HUES64 (cell line): ENCODE measurements at regions not wholly inside any gene's neighbourhood (a gene's known extent, or its start where the extent isn't known, plus 50 kb on each side); places are given as distances from the start of the nearest gene placed in this dataset.
"Not testable (repeated sequence)": the region's sequence is repeated elsewhere in the genome, so short reads cannot be mapped to it uniquely, and the experiment has no call there.

Experiments used
- H3K27ac ChIP-seq: 2 replicates; pipeline ENCODE4 v1.7.0; 2013; ENCODE audit warnings: low read depth, low read length, inconsistent platforms
- H3K27me3 ChIP-seq: 2 replicates; pipeline ENCODE4 v1.6.1; 2013; ENCODE audit warnings: mild to moderate bottlenecking, low read length; ENCODE audit not compliant: insufficient read depth
- H3K36me3 ChIP-seq: 2 replicates; pipeline ENCODE4 v1.6.1; 2013; ENCODE audit warnings: mild to moderate bottlenecking, low read length; ENCODE audit not compliant: insufficient read depth
- H3K4me1 ChIP-seq: 2 replicates; pipeline ENCODE4 v1.6.1; 2013; ENCODE audit warnings: mild to moderate bottlenecking, low read length, moderate library complexity; ENCODE audit not compliant: insufficient read depth
- H3K4me3 ChIP-seq: 2 replicates; pipeline ENCODE4 v1.5.1; 2013; ENCODE audit warnings: mild to moderate bottlenecking, low read length, moderate library complexity
- H3K9ac ChIP-seq: 2 replicates; pipeline ENCODE4 v1.6.1; 2013; ENCODE audit warnings: mild to moderate bottlenecking, low read depth, low read length
- H3K9me3 ChIP-seq: 2 replicates; pipeline ENCODE4 v1.6.1; 2013; ENCODE audit warnings: low read depth, low read length; ENCODE audit not compliant: insufficient read depth
- WGBS: fragments of 150-250, 120-280 bp; methylation state at CpG from one replicate; pipeline ENCODE4 v1.1.7; 2013; ENCODE audit warnings: missing lambda C conversion rate; 5-methylcytosine and 5-hydroxymethylcytosine counted together

GRCh38 chr7:142586611-142587010, 162.7 kb upstream of the PRSS1 start:
- Histone ChIP-seq H3K27me3 (no peaks in the 10 kb centered on the region), H3K4me3 (no peak overlapping the region), H3K36me3 (no peaks in the 10 kb centered on the region), H3K9me3 (no peaks in the 10 kb centered on the region), H3K4me1 (peaks cover 19% of the 10 kb centered on the region), H3K27ac (no peak overlapping the region), H3K9ac (no peak overlapping the region)
- 91% methylated on average over 3 of the region's 3 CpGs for WGBS

- 73% methylated on average over 1 of the region's 2 CpGs for WGBS
- peaks cover 19% of the 10 kb centered on the region for H3K4me1 ChIP-seq
- H3K36me3 ChIP-seq: no peaks in the 10 kb centered on the region
- H3K27me3 ChIP-seq: no peaks in the 10 kb centered on the region; the same call in 1 of the 2 replicates
- no peak overlapping the region for H3K4me3 ChIP-seq
- H3K27ac ChIP-seq: no peak overlapping the region
- H3K9me3 ChIP-seq: no peaks in the 10 kb centered on the region
- H3K9ac ChIP-seq: no peak overlapping the region
Measured at GRCh38 chr7:142585425-142585824, 163.8 kb upstream of the PRSS1 start.

DNA sequence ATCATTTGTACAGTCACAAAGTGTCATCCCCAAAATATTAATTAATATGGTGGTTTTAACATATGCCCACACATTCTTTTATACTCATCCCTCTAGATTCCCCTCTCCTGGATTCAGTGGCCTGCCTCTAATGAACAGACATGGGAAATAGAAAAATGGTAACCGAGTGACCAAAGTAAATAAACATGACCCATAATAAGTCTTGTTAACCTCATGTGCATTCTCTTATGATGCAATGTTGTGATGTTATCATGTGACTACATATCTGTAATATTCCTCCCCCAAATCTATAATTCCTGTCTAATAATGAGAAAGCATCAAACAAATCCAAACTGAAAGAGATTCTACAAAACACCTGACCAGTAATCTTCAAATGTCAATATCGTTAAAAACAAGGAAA, 164.5 kb upstream of the PRSS1 start:
- H3K9me3 ChIP-seq: no peaks in the 10 kb centered on the region
- no peaks in the 10 kb centered on the region; the same call in 1 of the 2 replicates for H3K27me3 ChIP-seq
- no peak overlapping the region for H3K4me3 ChIP-seq
- no peak overlapping the region for H3K27ac ChIP-seq
- peaks cover 19% of the 10 kb centered on the region for H3K4me1 ChIP-seq
- WGBS: 95% methylated on average over 1 of the region's 2 CpGs
- no peaks in the 10 kb centered on the region for H3K36me3 ChIP-seq
- no peak overlapping the region for H3K9ac ChIP-seq

DNA sequence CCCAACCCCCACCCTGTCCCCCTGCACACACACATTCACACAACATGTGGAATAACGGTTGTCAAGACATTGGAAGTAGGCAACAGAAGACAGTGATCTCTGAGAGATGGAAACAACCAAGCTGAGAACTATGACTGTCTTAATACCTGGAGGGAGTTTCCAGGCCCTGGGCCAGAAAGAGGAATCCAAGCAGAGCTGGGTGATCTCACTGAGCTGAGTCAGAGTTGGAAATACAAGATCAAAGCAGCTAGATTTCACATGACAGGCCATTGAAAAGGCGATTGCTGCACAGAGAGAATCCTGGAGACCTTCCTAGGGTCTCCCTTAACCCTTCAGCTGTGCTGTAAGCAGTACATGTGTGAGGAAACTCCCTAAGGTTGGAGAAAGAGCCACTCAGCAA, 165.8 kb upstream of the PRSS1 start:
- H3K27me3 ChIP-seq: no peaks in the 10 kb centered on the region; the same call in 1 of the 2 replicates
- H3K9ac ChIP-seq: no peak overlapping the region
- no peak overlapping the region for H3K4me3 ChIP-seq
- 34% methylated on average over 2 of the region's 2 CpGs for WGBS
- H3K9me3 ChIP-seq: no peaks in the 10 kb centered on the region
- no peak overlapping the region; the same call in 1 of the 2 replicates for H3K27ac ChIP-seq
- peaks cover 19% of the 10 kb centered on the region for H3K4me1 ChIP-seq
- H3K36me3 ChIP-seq: no peaks in the 10 kb centered on the region

DNA sequence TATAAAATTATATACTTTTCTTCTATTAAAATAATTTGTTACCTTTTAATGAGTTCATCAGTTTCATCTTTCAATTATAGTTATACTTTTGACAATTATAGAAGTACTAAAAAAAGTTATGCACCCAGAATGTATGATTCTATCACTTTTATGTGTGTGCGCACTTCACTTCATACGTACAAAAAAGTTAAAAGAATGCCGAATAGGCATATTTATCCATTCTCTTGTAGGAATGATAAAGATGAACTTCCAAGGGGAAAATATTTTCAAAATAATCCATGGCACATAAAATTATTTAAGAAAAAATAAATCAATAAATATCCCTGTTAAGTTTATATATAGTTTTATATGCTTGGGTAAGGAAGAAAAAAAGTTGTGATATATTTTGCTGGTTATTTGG, 166.9 kb upstream of the PRSS1 start:
- no peak overlapping the region for H3K27ac ChIP-seq
- no peak overlapping the region for H3K9ac ChIP-seq
- no CpG with 5 or more reads among the region's 3 CpGs for WGBS
- H3K27me3 ChIP-seq: no peaks in the 10 kb centered on the region; the same call in 1 of the 2 replicates
- no peak overlapping the region for H3K4me3 ChIP-seq
- H3K4me1 ChIP-seq: peaks cover 19% of the 10 kb centered on the region
- no peaks in the 10 kb centered on the region for H3K9me3 ChIP-seq
- H3K36me3 ChIP-seq: no peaks in the 10 kb centered on the region

- H3K4me1 ChIP-seq: peaks cover 19% of the 10 kb centered on the region
- WGBS: 94% methylated on average over 4 of the region's 4 CpGs
- no peaks in the 10 kb centered on the region; the same call in 1 of the 2 replicates for H3K27me3 ChIP-seq
- no peak overlapping the region for H3K27ac ChIP-seq
- H3K9ac ChIP-seq: no peak overlapping the region
- H3K9me3 ChIP-seq: no peaks in the 10 kb centered on the region
- H3K36me3 ChIP-seq: no peaks in the 10 kb centered on the region
- H3K4me3 ChIP-seq: no peak overlapping the region
Measured at GRCh38 chr7:142581341-142581740, 167.9 kb upstream of the PRSS1 start.

DNA sequence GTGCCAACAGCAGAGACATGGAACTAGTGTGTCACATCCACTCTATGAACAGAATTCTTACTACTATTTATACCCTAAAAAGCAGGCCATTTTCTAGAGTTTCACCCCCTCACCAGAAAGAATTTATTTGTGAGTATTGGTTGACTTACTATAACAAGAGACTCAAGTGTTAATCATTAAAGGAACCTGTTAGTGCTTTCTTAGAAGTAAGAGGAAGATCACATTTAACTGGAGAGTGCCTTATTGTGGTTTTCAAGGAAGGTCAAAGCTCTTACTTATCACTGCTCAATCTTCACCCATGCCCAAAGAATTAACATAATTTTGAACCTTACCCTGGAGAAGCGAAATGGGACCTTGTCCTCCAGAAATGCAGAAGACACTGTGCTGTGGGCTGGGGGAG, 169.3 kb upstream of the PRSS1 start:
- Histone ChIP-seq H3K9me3 (no peaks in the 10 kb centered on the region), H3K9ac (no peak overlapping the region), H3K4me3 (no peak overlapping the region), H3K27me3 (no peaks in the 10 kb centered on the region; the same call in 1 of the 2 replicates), H3K36me3 (no peaks in the 10 kb centered on the region), H3K4me1 (peaks cover 19% of the 10 kb centered on the region), H3K27ac (no peak overlapping the region)
- whole genome bisulfite sequencing: 100% methylated on average over 1 of the region's 1 CpG

DNA sequence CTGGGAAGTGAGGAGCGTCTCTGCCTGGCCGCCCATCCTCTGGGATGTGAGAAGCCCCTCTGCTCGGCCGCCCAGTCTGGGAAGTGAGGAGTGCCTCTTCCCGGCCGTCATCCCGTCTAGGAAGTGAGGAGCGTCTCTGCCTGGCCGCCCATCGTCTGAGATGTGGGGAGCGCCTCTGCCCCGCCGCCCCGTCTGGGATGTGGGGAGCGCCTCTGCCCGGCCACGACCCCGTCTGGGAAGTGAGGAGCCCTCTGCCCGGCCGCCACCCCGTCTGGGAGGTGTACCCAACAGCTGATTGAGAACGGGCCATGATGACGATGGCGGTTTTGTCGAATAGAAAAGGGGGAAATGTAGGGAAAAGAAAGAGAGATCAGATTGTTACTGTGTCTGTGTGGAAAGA, 173.9 kb upstream of the PRSS1 start:
- not testable (repeated sequence) for H3K9me3 ChIP-seq, H3K4me1 ChIP-seq, H3K27ac ChIP-seq, H3K4me3 ChIP-seq, H3K9ac ChIP-seq, H3K27me3 ChIP-seq, H3K36me3 ChIP-seq
- WGBS: 97% methylated on average over 25 of the region's 25 CpGs

DNA sequence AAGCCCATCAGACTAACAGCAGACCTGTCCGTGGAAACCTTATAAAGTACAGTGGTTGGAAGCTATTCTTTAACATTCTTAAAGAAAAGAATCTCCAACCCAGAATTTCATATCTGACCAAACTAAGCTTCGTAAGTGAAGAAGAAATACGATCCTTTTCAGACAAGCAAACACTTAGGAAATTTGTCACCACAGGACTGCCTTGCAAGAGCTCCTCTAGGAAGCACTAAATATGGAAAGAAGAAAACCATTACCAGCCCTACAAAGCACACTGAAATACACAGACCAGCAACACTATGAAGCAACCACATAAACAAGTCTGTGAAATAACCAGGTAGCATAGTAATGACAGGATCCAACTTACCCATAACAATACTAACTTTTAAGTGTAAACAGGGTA, 177.7 kb upstream of the PRSS1 start:
- H3K27me3 ChIP-seq: no peaks in the 10 kb centered on the region
- no peak overlapping the region for H3K9ac ChIP-seq
- WGBS: 86% methylated on average over 3 of the region's 3 CpGs
- no peaks in the 10 kb centered on the region for H3K36me3 ChIP-seq
- no peak overlapping the region for H3K4me3 ChIP-seq
- H3K9me3 ChIP-seq: no peaks in the 10 kb centered on the region
- H3K27ac ChIP-seq: no peak overlapping the region
- H3K4me1 ChIP-seq: peaks cover 5% of the 10 kb centered on the region; the same call in 1 of the 2 replicates

DNA sequence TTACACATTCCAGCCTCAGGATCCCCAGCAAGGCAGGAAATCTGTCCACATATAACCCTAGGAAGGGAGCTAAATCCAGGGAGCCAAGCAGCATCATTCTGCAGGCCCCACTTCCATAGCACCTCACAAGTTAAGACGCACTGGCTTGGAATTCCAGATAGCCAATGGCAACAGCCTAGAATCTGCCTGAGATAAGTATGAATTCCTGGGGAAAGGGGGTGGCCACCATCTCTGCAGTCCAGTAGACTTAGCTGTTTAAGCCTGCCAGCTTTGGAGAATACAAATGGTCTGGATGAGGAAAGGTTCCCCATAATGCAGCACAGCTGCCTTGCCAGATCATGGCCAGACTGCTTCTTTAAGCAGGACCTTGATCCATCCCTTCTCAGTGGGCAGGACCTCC, 179.4 kb upstream of the PRSS1 start:
- 100% methylated on average over 1 of the region's 1 CpG for WGBS
- Histone ChIP-seq H3K9ac (no peak overlapping the region), H3K36me3 (no peaks in the 10 kb centered on the region), H3K27ac (no peak overlapping the region), H3K4me3 (no peak overlapping the region), H3K27me3 (no peaks in the 10 kb centered on the region), H3K9me3 (no peaks in the 10 kb centered on the region), H3K4me1 (peaks cover 5% of the 10 kb centered on the region; the same call in 1 of the 2 replicates)

- Histone ChIP-seq H3K9me3 (no peaks in the 10 kb centered on the region), H3K27ac (no peak overlapping the region), H3K36me3 (no peaks in the 10 kb centered on the region), H3K4me3 (no peak overlapping the region), H3K4me1 (peaks cover 5% of the 10 kb centered on the region; the same call in 1 of the 2 replicates), H3K9ac (no peak overlapping the region), H3K27me3 (no peaks in the 10 kb centered on the region)
- WGBS: 88% methylated on average over 4 of the region's 5 CpGs
Measured at GRCh38 chr7:142568435-142569097, 180.7 kb upstream of the PRSS1 start.
